Cardiac fibroblast (primary cell): ENCODE measurements at regions not wholly inside any gene's neighbourhood (a gene's known extent, or its start where the extent isn't known, plus 50 kb on each side); places are given as distances from the start of the nearest gene placed in this dataset.

Source experiments
- DNase-seq, 2 donors: peaks; one replicate each; pipeline versions ENCODE4 v3.0.0 to v3.0.0-alpha.2; 2010; ENCODE audit warnings: low read depth in 2 of 2
- H3K4me3 ChIP-seq, 2 donors: replicated peaks in 1 of 2; 1 replicate in 1 of 2; 2 replicates in 1 of 2; pipeline ENCODE4 v1.5.1; 2011; ENCODE audit warnings: low read depth in 2 of 2, low read length in 2 of 2, mild to moderate bottlenecking in 2 of 2, moderate library complexity in 1 of 2
- CTCF ChIP-seq: IDR thresholded peaks from one replicate; pipeline ENCODE4 v1.5.1; 2011; ENCODE audit warnings: low read depth, mild to moderate bottlenecking, low read length, inconsistent platforms

DNA sequence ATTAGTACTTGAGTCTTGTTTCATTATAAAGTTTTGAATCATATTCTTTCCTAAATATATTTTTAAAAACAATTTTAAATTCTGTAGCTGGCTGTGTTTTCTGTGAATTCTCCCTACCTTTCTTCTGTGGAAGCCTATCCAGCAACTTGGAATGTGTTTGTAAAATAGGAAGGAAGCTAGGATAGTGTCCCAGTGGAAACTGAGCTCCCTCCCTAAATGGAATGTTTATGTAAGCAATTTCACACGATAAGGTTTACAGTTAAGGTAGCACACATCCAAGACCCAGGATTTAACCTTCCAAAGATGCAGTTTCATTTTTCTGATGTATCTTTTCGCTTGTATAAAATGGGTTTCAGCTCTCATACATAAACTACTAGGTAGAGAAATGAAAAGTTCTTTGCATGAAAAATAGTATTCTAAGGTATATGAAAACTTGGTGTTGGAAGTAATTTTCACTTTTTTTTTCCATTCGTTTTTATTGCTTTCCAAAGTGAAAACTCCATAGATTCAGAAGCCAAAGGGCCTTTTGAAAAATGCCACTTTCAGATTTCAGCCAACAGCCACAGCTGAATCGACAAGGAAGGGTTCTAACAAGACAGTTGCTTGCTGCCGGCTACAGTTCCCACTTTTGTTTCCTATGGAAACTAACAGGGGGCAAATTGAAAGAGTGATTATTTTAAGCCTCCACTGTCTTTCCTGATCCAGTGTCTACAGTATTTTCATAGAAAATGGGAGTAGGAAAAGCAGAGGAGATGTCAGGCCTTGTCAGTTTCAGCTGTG, 405.1 kb upstream of the POU3F3 start:
- DNase-seq, result no peak
- TF ChIP-seq CTCF, result no peak

DNA sequence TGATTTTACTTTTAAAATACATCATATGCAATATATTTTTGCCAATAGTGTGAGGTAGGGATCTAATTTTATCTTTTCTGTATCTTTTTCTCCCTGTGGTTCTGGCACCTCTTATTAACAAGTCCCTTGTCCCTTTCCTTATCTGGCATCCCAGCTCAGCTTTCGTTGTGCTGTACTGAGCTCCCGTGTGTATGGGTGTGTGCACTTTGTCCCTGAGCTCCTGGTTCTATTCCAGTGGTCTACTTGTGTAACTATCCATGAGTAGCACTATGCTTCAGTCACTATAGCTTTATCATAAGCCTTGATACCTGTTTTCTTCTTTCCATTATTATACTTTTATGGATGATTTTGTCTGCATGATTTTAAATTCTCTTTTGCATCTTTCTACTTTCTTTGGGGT, 401.4 kb upstream of the POU3F3 start:
- no peak overlapping the region for H3K4me3 ChIP-seq
- no peak for DNase-seq

More for the DNA sequence above, 405.1 kb upstream of the POU3F3 start:
- H3K4me3 ChIP-seq, result no peak overlapping the region

DNA sequence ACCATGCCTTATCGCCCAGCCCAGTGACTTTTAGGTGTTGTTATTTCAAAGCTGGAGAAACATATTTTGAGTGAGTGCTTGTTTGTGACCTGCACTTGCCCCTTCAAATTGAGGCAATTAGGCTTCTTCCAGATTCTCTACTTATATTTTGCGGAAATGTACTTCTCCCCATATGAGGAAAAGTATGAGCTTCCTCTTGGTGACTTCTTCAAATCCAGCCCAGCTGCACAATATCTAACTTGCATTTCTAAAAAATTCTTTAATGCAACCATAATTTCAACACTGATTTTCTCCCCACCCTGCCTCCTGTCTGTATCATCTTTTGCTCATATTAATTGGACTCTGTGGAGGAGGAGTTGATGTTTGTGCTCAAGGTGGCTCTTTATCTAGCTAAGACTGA, 391.2 kb upstream of the POU3F3 start:
- TF ChIP-seq CTCF, result no peak
- H3K4me3 ChIP-seq, result no peak overlapping the region
- DNase-seq, result no peak

More for the DNA sequence above, 401.4 kb upstream of the POU3F3 start:
- TF ChIP-seq CTCF, result no peak

- TF ChIP-seq CTCF, result no peak
- no peak overlapping the region for H3K4me3 ChIP-seq
- no peak for DNase-seq
Observed at GRCh38 chr2:104465981-104466380, 387.9 kb upstream of the POU3F3 start.

GRCh38 chr2:104468846-104469245, 385.1 kb upstream of the POU3F3 start:
- DNase-seq, result no peak
- no peak overlapping the region for H3K4me3 ChIP-seq
- no peak for TF ChIP-seq CTCF

DNA sequence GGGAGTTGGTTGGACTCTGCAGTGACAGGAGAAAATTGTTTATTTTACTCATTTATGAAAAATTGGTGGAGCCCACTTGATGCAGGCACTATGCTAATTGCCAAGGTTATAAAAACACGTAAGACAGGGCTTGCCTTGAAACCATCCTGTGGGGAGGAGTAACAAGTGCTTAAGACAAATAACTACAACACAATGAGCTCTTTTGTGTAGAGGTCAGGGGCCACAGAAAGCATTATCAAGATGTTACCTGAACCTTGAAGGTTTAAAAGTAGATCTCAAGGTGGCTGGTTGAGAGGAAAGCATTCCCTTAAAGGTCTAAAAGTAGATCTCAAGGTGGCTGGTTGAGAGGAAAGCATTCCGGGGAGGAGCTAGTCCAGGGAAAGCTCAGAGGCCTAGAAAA, 381.8 kb upstream of the POU3F3 start:
- no peak overlapping the region for H3K4me3 ChIP-seq
- DNase-seq, result no peak
- TF ChIP-seq CTCF, result no peak

- no peak for DNase-seq
- no peak for TF ChIP-seq CTCF
Observed at GRCh38 chr2:104473546-104473945, 380.4 kb upstream of the POU3F3 start.

More at GRCh38 chr2:104473546-104473945, 380.4 kb upstream of the POU3F3 start:
- no peak overlapping the region for H3K4me3 ChIP-seq
